HepG2 (cell line): ENCODE measurements at regions not wholly inside any gene's neighbourhood (a gene's known extent, or its start where the extent isn't known, plus 50 kb on each side); places are given as distances from the start of the nearest gene placed in this dataset.

Experiments used
- ATAC-seq: fragments of 200-7000 bp; cut with Tn5 transposase; 3 replicates; pipeline ENCODE4 v1.9.1; 2020; ENCODE audit warnings: mild to moderate bottlenecking, moderate library complexity
- BruUV-seq: library from RNA; stranded (reverse); fragments of 400-500 nt; replicated peaks from 2 replicates; lab custom pipeline; 2021; lab: Mats Ljungman, UMichigan
- CTCF ChIA-PET: fragments of 300-600 bp; formaldehyde crosslinking; extraction: SDS; loops from one replicate; lab custom pipeline; 2021; ENCODE audit warnings: low total read pairs, inconsistent platforms, low intra/inter-chr PET ratio; lab: Yijun Ruan, JAX
- POLR2A ChIA-PET: fragments of 350-600 bp; sonication (Branson Sonifier 250); formaldehyde crosslinking; loops from one replicate; lab custom pipeline; 2020; ENCODE audit warnings: antibody characterized with exemption, inconsistent platforms; lab: Yijun Ruan, JAX
- DNase-seq: peaks from one replicate; pipeline ENCODE4 v3.0.0-alpha.2; 2015; ENCODE audit warnings: low spot score
- FAIRE-seq: peaks from 3 replicates; lab custom pipeline; 2011; peaks lifted over from hg19 to GRCh38; lab: Jason Lieb, UNC
- H2AFZ ChIP-seq: one replicate; pipeline ENCODE4 v1.6.1; 2011; ENCODE audit warnings: low read length, inconsistent platforms
- H3K27ac ChIP-seq: fragments of 300-600 bp; 3 replicates; pipeline ENCODE4 v1.8.0; 2011; ENCODE audit warnings: mixed run types, mild to moderate bottlenecking, mixed read lengths, low read length, inconsistent platforms; ENCODE audit not compliant: insufficient read depth; ENCODE audit errors: extremely low read length
- H3K27me3 ChIP-seq, 2 experiments: fragments of 200-600 bp in 1 of 2; 2 replicates in 1 of 2; 3 replicates in 1 of 2; pipeline versions ENCODE4 v1.6.0 to v1.8.0; 2011; ENCODE audit warnings: low read length in 2 of 2, mild to moderate bottlenecking in 2 of 2, moderate library complexity in 2 of 2, inconsistent platforms in 1 of 2; ENCODE audit not compliant: insufficient read depth in 2 of 2, control insufficient read depth in 1 of 2
- H3K36me3 ChIP-seq, 2 experiments: fragments of 200-600 bp in 1 of 2; replicated peaks in 1 of 2; 2 replicates in 1 of 2; 3 replicates in 1 of 2; pipeline versions ENCODE4 v1.5.1 to v1.8.0; 2011; ENCODE audit warnings: low read length in 2 of 2, inconsistent platforms in 1 of 2; ENCODE audit not compliant: insufficient read depth in 2 of 2, control insufficient read depth in 1 of 2
- H3K4me1 ChIP-seq: 2 replicates; pipeline ENCODE4 v1.5.1; 2012; ENCODE audit warnings: low read length, inconsistent platforms; ENCODE audit not compliant: insufficient read depth
- H3K4me2 ChIP-seq: 2 replicates; pipeline ENCODE4 v1.6.0; 2011; ENCODE audit warnings: low read depth, low read length, inconsistent platforms
- H3K4me3 ChIP-seq, 3 experiments: fragments of 200-600 bp in 1 of 3; sonication (generic), shearing (Covaris generic) in 1 of 3; replicated peaks in 1 of 3; 2 replicates each; pipeline ENCODE4 v1.5.1; 2011 to 2016; ENCODE audit warnings: low read length in 3 of 3, inconsistent platforms in 2 of 3, low read depth in 2 of 3, mild to moderate bottlenecking in 2 of 3, control low read depth in 1 of 3, mixed read lengths in 1 of 3; ENCODE audit not compliant: insufficient read depth in 1 of 3
- H3K79me2 ChIP-seq: one replicate; pipeline ENCODE4 v1.6.1; 2011; ENCODE audit warnings: low read length, inconsistent platforms; ENCODE audit not compliant: insufficient read depth
- H3K9ac ChIP-seq: 2 replicates; pipeline ENCODE4 v1.6.0; 2011; ENCODE audit warnings: mild to moderate bottlenecking, low read depth, low read length, inconsistent platforms; ENCODE audit not compliant: insufficient read depth
- H3K9me3 ChIP-seq: 2 replicates; pipeline ENCODE4 v1.5.1; 2012; ENCODE audit warnings: mild to moderate bottlenecking, low read length
- H4K20me1 ChIP-seq: 2 replicates; pipeline ENCODE4 v1.6.0; 2011; ENCODE audit warnings: inconsistent platforms, mild to moderate bottlenecking, low read length, moderate library complexity; ENCODE audit not compliant: insufficient read depth
- CEBPB ChIP-seq: IDR thresholded peaks from 2 replicates; pipeline ENCODE4 v1.6.1; 2011; ENCODE audit warnings: low read depth, low read length, improper control_type of control experiment, borderline replicate concordance
- FOXK2 ChIP-seq: fragments of 450-650 bp; IDR thresholded peaks from 2 replicates; pipeline ENCODE4 v1.6.1; 2016
- HMG20B ChIP-seq: conservative IDR thresholded peaks from 2 replicates; pipeline ENCODE4 v1.6.1; 2016; ENCODE audit warnings: missing genetic modification reagents, missing compliant biosample characterization
- HOXA9 ChIP-seq: sonication (generic); formaldehyde crosslinking; IDR thresholded peaks from 2 replicates; pipeline ENCODE4 v1.8.1; 2022; ENCODE audit warnings: missing genetic modification reagents, mild to moderate bottlenecking, moderate library complexity, borderline replicate concordance
- RAD21 ChIP-seq: fragments of 450-650 bp; formaldehyde crosslinking; IDR thresholded peaks from 2 replicates; pipeline ENCODE4 v1.5.0; 2020; ENCODE audit warnings: mild to moderate bottlenecking
- SMC3 ChIP-seq: IDR thresholded peaks from 2 replicates; pipeline ENCODE4 v1.6.1; 2011; ENCODE audit warnings: low read length, improper control_type of control experiment
- SP140L ChIP-seq: sonication (generic); formaldehyde crosslinking; IDR thresholded peaks from 2 replicates; pipeline ENCODE4 v1.4.0; 2020; ENCODE audit warnings: missing genetic modification reagents, borderline replicate concordance
- STAG1 ChIP-seq: sonication (generic); formaldehyde crosslinking; IDR thresholded peaks from 2 replicates; pipeline ENCODE4 v1.4.0; 2020; ENCODE audit warnings: missing genetic modification reagents
- ZKSCAN8 ChIP-seq: IDR thresholded peaks from 2 replicates; pipeline ENCODE4 v1.6.1; 2016; ENCODE audit warnings: borderline replicate concordance, missing genetic modification reagents, missing compliant biosample characterization
- ZMYM4 ChIP-seq: sonication (generic); formaldehyde crosslinking; IDR thresholded peaks from 2 replicates; pipeline ENCODE4 v1.8.1; 2023; ENCODE audit warnings: mild to moderate bottlenecking, missing genetic modification reagents
- WGBS: methylation state at CpG from one replicate; pipeline ENCODE4 v1.1.6; 2017; ENCODE audit warnings: low lambda C conversion rate; 5-methylcytosine and 5-hydroxymethylcytosine counted together
- in situ Hi-C: cut with HindIII; loops from 2 replicates; pipeline ENCODE4 v1.10.0; 2017; ENCODE audit warnings: low pct_unique_long_range_greater_than_20kb; ENCODE audit not compliant: extremely low pct_ligation_motif_present
- intact Hi-C: fragments of 100-400 bp; cut with micrococcal nuclease; formaldehyde crosslinking; loops from one replicate; pipeline ENCODE4 v1.10.0; 2022; ENCODE audit not compliant: unreplicated experiment
- TF ChIP-seq, protein P1 (sequence below): IDR thresholded peaks from 2 replicates; pipeline ENCODE4 v1.6.1; 2012; ENCODE audit warnings: low read depth, low read length, improper control_type of control experiment
- TF ChIP-seq, protein P2 (sequence below): sonication (generic); formaldehyde crosslinking; IDR thresholded peaks from 2 replicates; pipeline ENCODE4 v1.5.0; 2020; ENCODE audit warnings: mild to moderate bottlenecking, missing genetic modification reagents, moderate library complexity

DNA sequence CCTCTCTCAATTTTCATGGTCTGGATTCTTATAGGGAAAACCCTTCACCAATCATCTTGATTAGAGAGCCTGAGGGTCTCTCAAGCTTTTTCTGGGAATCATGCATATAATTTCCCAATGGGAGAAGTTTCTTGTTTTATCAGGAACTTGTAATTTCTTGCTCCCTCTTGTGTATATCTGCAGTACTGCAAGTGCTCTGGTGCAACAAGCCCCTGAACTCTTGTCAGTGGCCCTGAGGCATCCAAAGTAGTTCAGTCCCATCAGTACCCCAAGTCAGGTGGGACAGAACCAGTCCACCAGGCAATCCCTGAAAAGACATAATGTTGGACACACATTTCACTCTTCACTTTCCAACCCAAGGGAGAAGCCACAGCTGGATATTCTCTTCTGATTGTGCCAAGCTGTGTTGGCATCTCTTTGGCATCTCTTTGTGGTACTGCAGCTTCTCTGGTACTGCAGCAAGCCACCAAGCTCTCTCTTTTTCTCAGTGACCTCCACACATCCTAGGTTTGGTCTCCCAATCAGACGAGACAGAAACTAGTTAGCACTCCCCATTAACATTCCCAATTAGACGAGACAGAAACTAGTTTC is 214.5 kb downstream of the ZIC4 start:
- Histone ChIP-seq H3K27me3 (no peaks in the 10 kb centered on the region), H3K9me3 (no peaks in the 10 kb centered on the region), H3K36me3 (no peaks in the 10 kb centered on the region), H2AFZ (peak overlapping the region; percentile 2), H4K20me1 (no peaks in the 10 kb centered on the region), H3K4me2 (no peak overlapping the region), H3K79me2 (no peaks in the 10 kb centered on the region), H3K9ac (no peak overlapping the region), H3K4me3 (no peak overlapping the region), H3K4me1 (peaks cover 18% of the 10 kb centered on the region), H3K27ac (no peak overlapping the region)
- BruUV-seq = no TSS peak
- ChIA-PET CTCF (interaction anchor here (1.1 to 3.9 kb wide), 2 partner anchors 69 to 71 kb away, joined by 5 to 32 read pairs; no protein-coding TSS in a partner anchor), POLR2A (no interaction called here)
- 23% methylated on average over 2 of the region's 2 CpGs for WGBS
- in situ Hi-C loops = no loop called here
- DNase-seq (peak; percentile 64), ATAC-seq (peak; percentile 83), FAIRE-seq (peak; percentile 30)
- TF ChIP-seq SP140L (CRISPR knock-in tag) (0 out of 2 replicates have a peak, but pooled peaks have one; percentile 32), ZMYM4 (CRISPR knock-in tag) (0 out of 2 replicates have a peak, but pooled peaks have one; percentile 20), STAG1 (CRISPR knock-in tag) (peak; percentile 88), HOXA9 (no peak), SMC3 (peak; percentile 95), FOXK2 (no peak), RAD21 (CRISPR knock-in tag) (peak; percentile 80), CEBPB (peak; percentile 16; the same call in 1 of the 2 replicates), ZKSCAN8 (CRISPR knock-in tag) (no peak), HMG20B (no peak)
- TF ChIP-seq, protein P1, sequence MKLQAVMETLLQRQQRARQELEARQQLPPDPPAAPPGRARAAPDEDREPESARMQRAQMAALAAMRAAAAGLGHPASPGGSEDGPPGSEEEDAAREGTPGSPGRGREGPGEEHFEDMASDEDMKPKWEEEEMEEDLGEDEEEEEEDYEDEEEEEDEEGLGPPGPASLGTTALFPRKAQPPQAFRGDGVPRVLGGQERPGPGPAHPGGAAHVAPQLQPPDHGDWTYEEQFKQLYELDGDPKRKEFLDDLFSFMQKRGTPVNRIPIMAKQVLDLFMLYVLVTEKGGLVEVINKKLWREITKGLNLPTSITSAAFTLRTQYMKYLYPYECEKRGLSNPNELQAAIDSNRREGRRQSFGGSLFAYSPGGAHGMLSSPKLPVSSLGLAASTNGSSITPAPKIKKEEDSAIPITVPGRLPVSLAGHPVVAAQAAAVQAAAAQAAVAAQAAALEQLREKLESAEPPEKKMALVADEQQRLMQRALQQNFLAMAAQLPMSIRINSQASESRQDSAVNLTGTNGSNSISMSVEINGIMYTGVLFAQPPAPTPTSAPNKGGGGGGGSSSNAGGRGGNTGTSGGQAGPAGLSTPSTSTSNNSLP = peak; percentile 49; the same call in 1 of the 2 replicates
- TF ChIP-seq, protein P2, sequence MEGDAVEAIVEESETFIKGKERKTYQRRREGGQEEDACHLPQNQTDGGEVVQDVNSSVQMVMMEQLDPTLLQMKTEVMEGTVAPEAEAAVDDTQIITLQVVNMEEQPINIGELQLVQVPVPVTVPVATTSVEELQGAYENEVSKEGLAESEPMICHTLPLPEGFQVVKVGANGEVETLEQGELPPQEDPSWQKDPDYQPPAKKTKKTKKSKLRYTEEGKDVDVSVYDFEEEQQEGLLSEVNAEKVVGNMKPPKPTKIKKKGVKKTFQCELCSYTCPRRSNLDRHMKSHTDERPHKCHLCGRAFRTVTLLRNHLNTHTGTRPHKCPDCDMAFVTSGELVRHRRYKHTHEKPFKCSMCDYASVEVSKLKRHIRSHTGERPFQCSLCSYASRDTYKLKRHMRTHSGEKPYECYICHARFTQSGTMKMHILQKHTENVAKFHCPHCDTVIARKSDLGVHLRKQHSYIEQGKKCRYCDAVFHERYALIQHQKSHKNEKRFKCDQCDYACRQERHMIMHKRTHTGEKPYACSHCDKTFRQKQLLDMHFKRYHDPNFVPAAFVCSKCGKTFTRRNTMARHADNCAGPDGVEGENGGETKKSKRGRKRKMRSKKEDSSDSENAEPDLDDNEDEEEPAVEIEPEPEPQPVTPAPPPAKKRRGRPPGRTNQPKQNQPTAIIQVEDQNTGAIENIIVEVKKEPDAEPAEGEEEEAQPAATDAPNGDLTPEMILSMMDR (CRISPR knock-in tag) = peak; percentile 83
- intact Hi-C loops = loop anchor here (1.0 to 5.0 kb wide), 3 partner anchors 72 to 551 kb away; no protein-coding TSS in a partner anchor
